HG02763 (cell line): ENCODE measurements at regions not wholly inside any gene's neighbourhood (a gene's known extent, or its start where the extent isn't known, plus 50 kb on each side); places are given as distances from the start of the nearest gene placed in this dataset.

Source experiments
- ATAC-seq: cut with Tn5 transposase; IDR thresholded peaks from one replicate; pipeline ENCODE4 v1.9.1; 2021; ENCODE audit warnings: mild to moderate bottlenecking, moderate library complexity; ENCODE audit not compliant: unreplicated experiment

DNA sequence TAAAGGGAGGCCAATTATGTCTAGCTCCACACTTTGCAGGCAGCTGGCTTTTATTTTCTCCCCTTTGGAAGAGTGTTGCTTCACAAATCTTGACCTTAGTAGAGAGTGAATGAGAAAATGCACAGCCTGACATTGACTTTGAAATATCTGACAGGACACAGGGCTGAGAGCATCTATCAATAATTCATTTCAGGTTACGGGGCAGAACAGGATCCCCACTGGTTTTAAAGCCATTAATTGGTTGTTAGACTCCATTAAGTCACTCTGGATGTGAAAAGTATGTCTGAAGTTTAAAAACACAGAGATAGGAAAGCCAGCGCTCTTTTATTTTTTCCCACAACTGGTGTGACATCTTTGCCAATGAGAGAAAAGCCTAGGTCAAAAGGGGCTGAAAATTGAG is 251.9 kb upstream of the TMC3 start:
- ATAC-seq = no peak

DNA sequence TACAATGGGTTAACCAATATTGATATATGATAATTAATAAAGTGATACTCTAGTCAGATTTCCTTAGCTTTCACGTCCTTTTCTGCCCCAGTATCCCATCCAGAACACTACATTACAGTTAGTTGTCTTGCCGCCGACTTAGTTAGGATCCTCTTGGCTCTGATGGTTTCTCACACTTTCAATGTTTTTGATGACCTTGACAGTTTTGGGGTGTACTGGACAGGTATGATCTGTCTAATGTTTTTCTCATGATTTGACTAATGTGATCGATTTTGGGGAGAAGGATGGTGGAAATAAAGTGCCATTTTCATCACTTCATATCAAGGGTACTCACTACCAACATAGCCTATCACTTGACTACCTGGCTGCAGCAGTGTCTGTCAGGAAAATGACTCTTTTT is 245.0 kb upstream of the TMC3 start:
- ATAC-seq = no peak

DNA sequence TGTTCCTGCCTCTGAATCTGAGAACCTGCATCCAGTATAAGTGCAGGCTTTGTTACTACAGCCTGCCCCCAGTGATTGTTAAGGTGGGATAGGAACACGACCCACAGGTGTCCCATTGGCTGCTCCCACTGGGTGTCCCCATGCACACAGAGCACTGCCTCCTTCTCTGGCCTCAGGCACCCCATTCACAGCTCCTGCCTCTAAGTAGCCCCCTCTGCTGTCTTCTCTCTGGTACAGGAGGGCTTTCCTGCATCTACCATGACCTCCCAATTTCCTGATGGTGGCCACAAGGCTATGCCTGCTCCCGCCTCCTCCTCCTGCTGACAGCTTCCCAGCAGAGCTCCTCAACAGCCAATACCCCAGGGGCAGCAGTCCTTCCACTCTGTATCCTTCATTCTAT is 238.6 kb upstream of the TMC3 start:
- no peak for ATAC-seq

DNA sequence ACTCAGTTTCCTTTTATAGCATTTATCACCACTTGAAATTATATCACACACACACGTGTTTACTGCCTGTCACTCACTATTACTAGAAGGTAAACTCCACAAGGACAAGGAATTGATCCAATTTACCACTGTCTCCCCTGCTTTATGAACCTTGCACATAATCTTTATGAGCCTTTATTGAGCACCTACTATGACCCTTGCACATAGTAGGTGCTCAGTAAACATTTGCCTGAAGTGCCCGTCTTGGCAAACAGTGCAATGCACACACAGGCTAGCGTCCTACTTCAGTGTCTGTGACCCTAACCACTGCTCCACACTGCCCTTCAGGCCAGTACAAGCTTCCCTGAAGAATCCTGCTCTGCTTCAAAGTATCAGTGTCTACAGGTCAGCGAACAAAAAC is 237.7 kb upstream of the TMC3 start:
- ATAC-seq = no peak

DNA sequence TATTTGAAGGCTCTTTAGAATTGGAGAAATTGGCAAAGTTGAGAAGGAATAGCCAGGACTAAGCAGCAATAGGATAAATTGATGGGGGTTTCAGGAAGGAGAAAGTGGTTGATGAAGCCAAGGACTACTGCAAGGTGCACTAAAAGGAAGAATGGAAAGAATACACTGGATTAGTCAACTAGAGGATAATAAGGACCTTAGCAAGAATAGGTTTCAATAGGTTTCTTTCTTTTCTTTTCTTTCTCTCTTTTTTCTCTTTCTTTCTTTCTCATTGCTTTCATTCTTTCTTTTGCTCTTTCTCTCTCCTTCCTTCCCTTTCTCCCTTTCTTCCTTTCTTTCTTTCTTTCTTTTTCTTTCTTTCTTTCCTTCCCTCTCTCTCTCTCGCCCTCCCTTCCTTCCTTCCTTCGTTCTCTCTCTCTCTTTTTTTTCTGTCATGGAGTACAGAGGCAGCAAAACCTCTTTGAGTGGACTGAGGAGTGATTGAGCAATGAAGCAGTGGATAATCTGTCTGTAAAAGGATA is 234.4 kb upstream of the TMC3 start:
- no peak for ATAC-seq

DNA sequence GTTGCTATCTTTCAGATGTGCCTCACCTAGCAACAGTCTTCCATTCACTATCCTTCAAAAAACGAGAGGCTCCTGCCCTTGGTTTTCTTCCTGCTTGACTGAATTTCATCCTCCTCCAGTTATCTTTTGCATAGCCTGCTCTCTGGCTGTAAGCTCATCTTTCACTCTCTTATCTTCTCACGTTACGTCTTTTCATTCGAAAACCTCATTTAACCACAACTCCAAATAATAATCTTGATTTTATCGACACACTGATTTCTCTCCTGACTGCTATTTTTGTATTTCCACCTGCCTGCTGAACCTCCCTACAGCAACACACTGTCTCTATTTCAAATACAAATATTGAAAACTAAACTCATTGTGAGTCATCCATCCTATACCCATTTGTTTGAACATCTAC is 230.7 kb upstream of the TMC3 start:
- ATAC-seq = no peak

DNA sequence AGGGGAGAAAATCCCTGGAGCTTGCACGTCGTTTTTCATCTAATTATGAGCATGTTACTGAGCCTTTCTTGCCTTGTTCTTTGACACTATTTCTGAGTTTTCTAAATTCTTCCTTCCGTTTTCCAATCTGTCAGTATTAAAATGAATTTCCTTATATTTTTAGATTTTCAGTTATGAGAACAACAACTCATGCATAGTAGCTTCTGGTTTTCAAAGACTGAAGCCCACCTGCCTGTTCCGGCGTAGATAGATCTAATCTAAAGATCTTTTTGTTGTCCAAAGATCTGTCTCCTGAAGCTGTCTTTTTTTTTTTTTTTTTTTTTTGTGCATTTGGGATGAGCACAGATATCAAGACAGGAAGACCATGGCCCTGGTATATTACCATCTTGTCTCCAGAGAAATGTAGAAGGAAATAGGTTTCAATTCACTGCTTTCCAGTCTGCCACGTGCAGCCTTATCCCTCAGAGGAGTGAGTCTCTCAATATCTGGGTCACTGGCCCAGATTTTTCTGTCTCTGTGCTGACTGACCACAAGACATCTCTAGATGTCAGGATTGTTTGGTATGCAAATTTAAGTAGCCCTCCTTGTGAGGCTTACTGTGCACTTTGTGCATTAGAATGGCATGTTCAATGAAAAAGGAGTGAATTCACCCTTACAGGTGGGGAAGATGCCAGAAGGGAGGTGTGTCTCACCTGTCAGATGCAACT is 222.3 kb upstream of the TMC3 start:
- no peak for ATAC-seq

DNA sequence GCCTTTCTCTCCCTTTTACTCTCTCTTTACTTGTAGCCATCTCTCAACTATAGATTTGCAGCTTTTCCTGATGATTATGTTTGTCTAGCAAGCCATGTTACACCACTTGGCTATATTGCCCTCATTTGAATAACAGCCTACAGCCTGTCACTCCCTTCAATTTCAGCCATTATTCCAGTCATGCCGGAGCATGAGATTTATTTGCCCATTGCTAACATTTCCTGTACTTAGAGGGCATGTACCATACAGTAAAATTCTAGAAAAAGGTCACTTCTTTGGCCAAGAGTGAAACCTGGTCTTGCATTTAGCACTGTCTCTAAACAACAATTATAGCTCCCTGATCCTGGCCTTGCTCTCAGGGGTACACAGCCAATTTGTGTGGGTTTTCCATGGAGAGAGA is 221.7 kb upstream of the TMC3 start:
- no peak for ATAC-seq

DNA sequence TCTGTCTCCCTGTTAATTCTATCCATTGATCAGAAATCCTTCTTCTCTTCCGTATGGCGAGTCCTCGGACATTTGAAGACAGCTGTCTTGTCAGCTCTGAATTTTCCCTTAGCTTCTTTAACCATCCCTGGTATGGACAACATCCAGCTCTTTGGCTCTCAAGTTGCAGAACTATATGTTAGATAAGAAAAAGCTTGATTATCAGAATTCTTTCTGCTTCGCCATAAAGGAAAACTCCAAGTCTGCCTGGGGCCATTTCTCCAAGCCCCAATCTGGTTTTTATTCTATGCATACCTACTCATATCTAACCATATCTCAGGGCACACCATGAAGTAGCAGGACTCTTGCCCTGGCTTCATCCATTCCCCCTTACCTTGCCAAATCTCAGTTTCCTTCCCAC is 215.7 kb upstream of the TMC3 start:
- no peak for ATAC-seq

DNA sequence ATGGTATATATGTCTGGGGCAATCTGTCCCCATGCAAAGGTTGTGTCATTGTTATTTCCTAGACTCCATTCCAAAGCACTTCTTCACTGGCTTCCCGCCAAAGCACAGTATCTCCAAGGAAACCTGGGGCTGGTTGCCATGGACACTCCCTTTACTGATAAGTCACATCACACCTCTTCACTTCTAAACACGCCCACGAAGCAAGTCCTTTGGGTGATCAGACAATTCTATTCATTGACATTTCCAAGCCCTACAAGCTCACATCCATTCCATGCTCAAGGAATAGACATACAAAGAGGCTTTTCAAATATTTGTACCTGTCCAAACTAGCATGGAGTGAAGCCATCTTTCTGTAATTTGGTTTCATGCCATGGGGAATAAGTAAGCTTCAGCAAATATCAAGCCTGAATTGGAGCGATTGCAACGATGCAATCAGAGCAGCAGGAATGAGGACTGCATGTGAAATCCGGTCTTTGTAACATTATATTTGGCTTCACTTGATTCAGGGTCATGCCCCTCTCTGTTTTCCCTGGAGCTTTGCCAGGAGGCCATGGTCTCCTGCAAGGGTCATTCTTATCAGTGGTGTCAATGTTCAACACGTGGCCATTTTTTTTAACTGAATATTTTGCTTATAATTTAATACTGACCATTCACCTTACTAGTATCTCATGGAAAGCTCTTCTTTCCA is 201.6 kb upstream of the TMC3 start:
- no peak for ATAC-seq

DNA sequence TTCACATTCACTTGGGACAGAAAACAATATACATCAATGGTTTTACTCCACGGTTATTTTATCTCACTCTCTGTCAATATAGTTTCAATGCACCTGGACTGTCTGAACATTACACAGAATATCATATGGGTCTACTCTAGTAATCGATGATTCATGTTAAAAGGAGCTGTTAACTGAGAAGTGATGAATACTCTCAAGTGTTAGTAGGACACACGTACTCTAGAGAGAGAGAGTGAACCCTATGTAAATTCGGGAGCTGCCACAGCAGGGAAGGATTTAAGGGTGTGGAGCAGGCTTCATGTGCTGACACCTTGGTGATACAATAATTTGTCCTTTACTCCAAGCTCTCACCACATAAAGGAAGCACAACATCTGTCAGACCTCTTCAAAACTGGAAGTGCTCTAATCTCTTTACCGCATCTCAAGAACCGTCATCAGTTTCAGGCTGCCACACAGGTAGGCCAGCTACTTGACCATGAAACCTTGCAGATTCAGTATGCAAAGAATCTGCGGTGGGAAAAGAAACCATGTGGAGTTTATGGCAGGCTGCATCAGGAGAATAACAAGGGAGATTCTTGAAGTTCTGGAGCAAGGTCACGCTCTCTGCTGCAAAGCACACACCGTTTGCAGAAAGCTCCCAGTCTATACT is 199.2 kb upstream of the TMC3 start:
- ATAC-seq = no peak

DNA sequence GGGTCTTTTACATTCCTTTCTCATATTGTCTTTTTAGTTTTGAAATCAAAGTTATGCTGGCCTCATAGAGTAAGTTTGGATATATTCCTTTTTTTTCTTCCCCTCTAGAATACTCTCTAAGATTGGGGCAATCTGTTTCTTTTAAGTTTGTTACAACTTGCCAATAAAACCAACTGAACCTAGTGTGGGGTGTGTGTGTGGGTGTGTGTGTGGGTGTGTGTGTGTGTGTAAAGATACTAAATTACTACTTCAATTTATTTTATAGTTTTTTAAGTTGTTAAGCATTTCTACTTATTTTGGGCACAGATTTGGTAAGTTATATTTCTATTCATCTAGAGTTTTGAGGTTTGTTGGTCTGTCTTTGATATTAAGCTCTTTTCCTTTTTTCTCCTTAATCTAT is 198.2 kb upstream of the TMC3 start:
- ATAC-seq = no peak

DNA sequence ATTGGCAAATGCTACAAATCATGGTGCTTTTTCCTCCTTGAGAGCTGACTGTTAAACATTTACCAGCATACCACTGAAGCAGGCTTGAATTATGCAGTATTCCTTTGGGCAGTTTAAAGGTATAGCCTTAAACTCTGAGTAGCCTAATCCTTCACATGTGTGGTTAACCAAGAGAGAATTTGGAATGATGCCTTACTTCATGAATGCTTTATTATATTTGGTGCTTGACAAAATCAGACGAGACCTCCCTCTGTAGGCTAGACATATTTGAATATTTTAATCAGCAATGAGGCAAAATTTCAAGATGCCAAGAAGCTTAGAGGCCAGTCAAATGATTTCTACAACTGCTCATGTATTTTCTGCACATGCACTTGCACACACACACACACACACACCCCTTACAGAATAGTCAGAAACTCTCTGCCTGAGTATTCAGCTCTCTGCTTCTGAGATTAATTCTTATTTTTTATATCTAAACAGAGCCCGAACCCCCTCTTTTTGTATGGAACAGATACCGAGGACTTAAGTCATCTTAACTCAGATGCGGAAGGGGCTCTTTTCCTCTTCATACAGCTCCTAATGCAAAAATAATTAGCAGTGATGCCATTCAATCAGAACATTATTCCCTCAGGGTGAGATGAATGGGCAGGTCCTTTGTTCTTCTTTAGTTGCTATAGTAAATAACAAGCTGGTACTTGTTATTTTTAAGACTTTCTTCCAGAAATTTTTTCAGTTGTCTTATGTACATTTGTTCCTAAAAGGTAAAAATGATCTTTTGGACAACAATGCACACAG is 195.5 kb upstream of the TMC3 start:
- ATAC-seq = no peak

DNA sequence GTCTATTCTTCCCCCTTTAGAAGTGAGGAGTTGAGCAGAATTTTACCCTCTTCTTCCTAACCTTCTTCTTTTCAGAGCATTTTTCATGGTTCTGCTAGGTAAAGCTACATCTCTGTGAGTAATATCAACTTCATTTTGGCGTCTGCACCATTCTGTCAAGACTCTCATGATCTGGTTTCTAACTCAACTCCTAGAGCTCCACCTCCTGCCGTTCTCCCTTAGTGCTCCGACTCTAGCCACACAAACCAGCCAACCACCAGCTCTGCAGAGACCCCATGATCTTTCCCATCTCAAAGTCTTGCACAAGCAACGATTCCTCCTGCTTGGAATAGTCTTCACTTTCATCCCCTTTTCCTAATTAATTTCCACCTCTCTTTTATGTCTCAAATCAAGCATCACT is 193.9 kb upstream of the TMC3 start:
- no peak for ATAC-seq

DNA sequence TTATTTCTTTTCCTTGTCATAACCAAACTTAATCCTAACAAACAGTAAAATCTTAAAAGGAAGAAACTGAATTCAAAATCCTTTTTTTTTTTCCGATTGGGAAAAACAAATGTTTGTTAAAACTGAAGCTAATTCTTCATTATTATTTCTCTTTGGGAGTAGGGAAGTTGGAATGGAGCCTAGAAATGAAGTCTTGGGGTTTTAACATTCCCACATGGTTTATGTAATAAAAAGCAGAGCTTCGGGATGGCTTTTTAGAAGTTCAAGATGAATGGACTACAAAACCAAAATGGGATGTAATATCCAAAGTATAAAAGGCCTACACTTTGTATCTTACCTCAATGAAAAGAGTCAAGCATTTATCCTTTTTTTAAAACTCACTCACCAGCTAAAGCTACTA is 189.0 kb upstream of the TMC3 start:
- no peak for ATAC-seq

DNA sequence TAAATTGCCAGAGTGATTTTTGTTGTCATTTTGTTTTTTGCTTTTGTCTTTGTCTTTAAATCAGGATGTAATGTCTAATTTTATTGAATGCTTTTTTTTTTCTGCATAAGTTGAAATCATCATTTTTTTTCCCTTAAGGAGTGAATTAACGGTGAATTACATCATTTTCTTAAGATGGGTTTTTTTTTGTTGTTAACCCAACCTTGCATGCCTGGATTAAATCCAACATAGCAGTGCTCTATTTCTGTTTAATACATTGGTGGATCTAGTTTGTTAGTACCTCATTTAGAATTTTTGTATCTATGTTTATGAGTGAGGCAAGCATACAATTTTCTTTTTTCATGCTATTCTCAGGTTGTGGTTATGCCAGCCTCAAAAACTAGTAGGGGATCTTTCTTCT is 186.4 kb upstream of the TMC3 start:
- no peak for ATAC-seq

DNA sequence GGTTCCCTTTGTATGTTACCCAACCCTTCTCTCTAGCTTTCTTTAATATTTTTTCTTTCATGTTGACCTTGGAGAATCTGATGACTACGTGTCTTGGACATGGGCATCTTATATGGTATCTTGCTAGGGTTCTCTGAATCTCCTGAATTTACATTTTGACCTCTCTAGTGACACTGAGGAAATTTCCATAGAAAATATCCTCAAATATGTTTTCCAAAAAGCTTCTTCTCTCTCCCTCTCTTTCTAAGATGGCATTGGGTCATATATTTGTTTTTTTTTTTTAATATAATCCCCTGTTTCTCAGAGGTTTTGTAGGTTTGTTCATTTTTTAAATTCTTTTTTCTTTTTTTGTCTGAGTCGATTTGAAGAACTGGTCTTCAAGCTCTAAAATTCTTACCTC is 184.0 kb upstream of the TMC3 start:
- ATAC-seq = no peak

DNA sequence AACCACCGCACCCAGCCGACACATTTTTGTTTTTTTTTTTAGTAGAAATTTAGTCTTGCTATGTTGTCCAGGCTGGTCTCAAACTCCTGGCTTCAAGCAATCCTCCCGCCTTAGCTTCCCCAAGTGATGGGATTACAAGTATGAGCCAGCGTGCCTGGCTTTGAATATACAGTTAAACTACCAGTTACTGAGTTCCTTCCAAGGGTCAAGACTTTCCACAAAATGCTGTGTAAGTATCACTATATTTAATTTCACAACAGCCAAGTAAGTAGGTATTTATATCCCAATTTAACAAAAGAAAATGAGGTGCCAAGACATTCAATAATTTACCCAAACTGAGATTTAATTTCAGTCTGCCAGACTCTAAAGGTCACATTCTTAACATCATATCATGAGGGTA is 181.3 kb upstream of the TMC3 start:
- ATAC-seq = no peak

DNA sequence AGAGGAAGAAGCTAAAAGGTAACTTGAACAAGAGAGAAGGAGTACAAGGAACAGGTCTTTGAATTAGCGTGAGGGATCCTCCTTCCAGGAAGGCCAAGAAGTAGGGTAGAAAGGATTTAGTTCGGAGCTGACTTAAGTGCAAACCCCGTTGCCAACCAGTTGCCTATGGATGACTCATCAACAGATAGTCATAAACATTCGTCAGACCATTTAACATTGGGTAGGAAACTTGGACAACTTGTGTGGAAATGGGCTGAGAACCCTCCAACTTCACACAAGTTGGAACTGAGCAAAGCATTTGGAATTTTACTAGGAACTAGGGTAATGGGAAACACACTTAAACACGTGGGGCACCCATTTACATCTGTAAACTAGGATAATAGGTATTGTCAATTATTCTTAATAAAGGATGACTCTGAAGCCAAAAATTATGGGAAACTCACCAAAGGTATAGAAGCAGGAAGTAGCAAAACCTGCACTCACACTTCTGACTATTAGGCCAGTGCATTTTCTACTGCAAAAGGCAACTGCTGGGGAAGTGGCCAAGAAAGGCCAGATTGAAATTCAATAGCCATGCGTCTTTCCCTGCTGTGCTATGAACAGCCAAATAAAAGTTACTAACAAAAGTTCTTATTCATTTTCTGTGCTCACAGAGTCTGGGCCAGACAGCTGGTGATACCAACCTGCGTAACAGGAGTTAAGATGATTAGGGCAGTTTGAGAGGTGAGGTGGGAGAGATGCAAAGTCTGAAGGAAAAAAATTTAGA is 174.5 kb upstream of the TMC3 start:
- no peak for ATAC-seq

DNA sequence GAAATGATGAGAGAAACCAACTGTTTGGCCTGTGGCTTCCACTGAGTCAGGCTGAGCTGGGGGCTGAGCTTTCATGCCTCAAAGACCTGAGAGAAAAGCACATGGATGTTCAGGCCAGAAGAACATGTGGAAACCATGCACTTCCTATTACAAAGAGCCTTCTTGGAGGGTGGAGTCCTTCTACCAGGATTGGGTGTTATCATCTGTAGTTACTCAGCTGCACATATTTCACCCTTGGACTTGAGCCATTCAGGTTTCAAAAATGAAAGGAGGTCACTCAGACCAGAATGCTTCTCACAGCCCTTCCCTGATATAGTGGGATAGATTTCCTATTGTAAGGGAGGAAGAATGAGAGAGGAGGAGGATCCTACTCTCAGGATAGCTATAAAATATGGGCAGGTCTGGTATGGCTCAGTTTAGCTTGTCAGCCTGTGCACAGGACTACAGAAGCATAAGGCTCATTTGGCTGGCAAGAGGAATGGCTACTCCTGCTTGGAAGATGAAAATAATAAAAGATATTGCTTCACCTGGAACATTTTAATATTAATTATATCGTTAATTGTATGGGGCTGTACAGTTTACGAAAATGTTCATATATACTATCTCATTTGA is 173.6 kb upstream of the TMC3 start:
- ATAC-seq = no peak
